HCT116 (cell line): ENCODE measurements at regions not wholly inside any gene's neighbourhood (a gene's known extent, or its start where the extent isn't known, plus 50 kb on each side); places are given as distances from the start of the nearest gene placed in this dataset.

Experiments
- CEBPB ChIP-seq: IDR thresholded peaks from 2 replicates; pipeline ENCODE4 v1.6.1; 2012; ENCODE audit warnings: low read depth
- RAD21 ChIP-seq: IDR thresholded peaks from 2 replicates; pipeline ENCODE4 v1.6.1; 2012; ENCODE audit warnings: low read depth, mild to moderate bottlenecking
- SP1 ChIP-seq: IDR thresholded peaks from 2 replicates; pipeline ENCODE4 v1.6.1; 2012; ENCODE audit warnings: low read depth
- TCF7L2 ChIP-seq: IDR thresholded peaks from 2 replicates; pipeline ENCODE4 v1.7.0; 2011; ENCODE audit warnings: borderline replicate concordance, inconsistent platforms; ENCODE audit not compliant: insufficient read depth, insufficient read length; ENCODE audit errors: extremely low read depth
- YY1 ChIP-seq: IDR thresholded peaks from 2 replicates; pipeline ENCODE4 v1.6.1; 2011; ENCODE audit warnings: low read length, low read depth, moderate library complexity, mild to moderate bottlenecking; ENCODE audit not compliant: insufficient replicate concordance; ENCODE audit errors: extremely low read depth
- ZFX ChIP-seq: fragments of 450-650 bp; IDR thresholded peaks from 2 replicates; pipeline ENCODE4 v1.6.1; 2017
- ZNF274 ChIP-seq: fragments of 200-500 bp; sonication (Bioruptor generic); IDR thresholded peaks from 2 replicates; pipeline ENCODE4 v1.6.1; 2014; ENCODE audit warnings: mild to moderate bottlenecking, low read depth, low read length, inconsistent platforms

DNA sequence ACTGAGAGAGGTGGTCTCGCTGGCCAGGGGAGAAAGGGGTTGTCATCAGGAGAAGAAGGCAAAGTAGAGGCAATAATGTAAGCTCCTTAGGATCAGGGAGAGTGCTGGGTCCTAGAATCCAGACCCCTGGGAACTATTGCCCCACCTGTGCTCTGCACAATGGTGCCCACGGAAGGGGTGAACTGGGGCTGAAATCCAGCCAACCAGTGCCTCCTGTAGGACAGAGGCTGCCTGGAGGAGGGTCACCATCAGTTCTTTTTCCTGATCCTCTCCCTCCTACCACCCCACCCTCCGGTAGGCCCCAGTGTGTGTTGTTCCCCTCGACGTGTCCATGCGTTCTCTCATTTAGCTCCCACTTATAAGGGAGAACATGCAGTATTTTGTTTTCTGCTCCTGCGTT, 52.9 kb upstream of the ATP2B4 start (continued):
- TF ChIP-seq TCF7L2: no peak
- no peak for TF ChIP-seq ZNF274
- no peak for TF ChIP-seq SP1
- no peak for TF ChIP-seq YY1
- no peak for TF ChIP-seq CEBPB
- no peak for TF ChIP-seq ZFX
- no peak for TF ChIP-seq RAD21
